ENCODE measurements at regions not wholly inside any gene's neighbourhood (a gene's known extent, or its start where the extent isn't known, plus 50 kb on each side); places are given as distances from the start of the nearest gene placed in this dataset.

DNA sequence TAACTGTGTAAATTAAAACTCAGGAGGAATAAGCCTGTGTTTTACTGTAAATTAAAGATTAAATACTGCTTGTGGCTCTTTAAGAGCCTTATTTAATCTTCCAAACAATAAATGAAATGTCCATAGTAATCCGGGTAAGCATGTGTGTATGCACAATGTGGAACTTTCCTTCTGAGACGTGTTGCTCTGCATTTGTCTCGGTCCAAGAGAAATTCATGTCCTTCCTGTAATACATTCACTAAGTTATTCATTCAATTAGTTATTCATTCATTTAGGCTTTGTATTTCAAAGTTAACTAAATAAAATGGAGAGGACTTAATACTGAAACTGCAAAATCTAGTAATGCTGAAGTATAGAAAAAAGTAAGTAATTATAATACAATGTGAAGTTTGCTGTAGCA lies 2728.8 kb downstream of the PCDH7 start:
- H3K27me3 ChIP-seq (replicated peaks; ENCODE audit: insufficient read depth), result no peaks in the 10 kb centered on the region
- H3K9me3 ChIP-seq, result no peaks in the 10 kb centered on the region
- no peak for DNase-seq (ENCODE audit: low spot score)
- H3K36me3 ChIP-seq, result no peaks in the 10 kb centered on the region
- H3K4me3 ChIP-seq, result no peak overlapping the region
- intact Hi-C loops (cut with DNase I), result no loop called here
- no peak overlapping the region for H3K27ac ChIP-seq
- no peaks in the 10 kb centered on the region for H3K4me1 ChIP-seq (replicated peaks)
- 81% methylated on average over 3 of the region's 3 CpGs for WGBS
- no peak for TF ChIP-seq POLR2AphosphoS5 (IDR thresholded peaks at IDR 0.05)
- TF ChIP-seq POLR2A (IDR thresholded peaks at IDR 0.05), result no peak
- TF ChIP-seq, protein P1, sequence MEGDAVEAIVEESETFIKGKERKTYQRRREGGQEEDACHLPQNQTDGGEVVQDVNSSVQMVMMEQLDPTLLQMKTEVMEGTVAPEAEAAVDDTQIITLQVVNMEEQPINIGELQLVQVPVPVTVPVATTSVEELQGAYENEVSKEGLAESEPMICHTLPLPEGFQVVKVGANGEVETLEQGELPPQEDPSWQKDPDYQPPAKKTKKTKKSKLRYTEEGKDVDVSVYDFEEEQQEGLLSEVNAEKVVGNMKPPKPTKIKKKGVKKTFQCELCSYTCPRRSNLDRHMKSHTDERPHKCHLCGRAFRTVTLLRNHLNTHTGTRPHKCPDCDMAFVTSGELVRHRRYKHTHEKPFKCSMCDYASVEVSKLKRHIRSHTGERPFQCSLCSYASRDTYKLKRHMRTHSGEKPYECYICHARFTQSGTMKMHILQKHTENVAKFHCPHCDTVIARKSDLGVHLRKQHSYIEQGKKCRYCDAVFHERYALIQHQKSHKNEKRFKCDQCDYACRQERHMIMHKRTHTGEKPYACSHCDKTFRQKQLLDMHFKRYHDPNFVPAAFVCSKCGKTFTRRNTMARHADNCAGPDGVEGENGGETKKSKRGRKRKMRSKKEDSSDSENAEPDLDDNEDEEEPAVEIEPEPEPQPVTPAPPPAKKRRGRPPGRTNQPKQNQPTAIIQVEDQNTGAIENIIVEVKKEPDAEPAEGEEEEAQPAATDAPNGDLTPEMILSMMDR (IDR thresholded peaks at IDR 0.05), result no peak

DNA sequence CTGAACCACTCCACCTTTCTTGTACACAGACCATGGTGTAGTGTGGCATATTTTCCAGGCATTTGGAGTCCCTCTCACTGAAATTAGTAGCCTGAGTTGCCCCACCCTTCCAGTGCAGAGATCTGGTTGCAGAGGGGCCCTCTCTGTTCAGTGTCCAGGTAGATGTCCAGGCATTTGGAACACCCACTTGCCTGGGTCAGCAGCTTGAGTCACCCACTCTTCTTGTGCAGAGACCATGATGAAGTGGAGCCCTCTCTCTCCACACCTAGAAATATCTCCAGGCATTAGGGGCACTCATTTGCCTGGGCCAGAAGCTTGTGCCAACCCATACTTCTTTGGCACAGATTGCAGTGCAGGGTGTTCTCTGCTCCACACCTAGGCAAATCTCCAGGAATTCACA lies 2733.3 kb downstream of the PCDH7 start:
- intact Hi-C loops (cut with DNase I), result no loop called here

DNA sequence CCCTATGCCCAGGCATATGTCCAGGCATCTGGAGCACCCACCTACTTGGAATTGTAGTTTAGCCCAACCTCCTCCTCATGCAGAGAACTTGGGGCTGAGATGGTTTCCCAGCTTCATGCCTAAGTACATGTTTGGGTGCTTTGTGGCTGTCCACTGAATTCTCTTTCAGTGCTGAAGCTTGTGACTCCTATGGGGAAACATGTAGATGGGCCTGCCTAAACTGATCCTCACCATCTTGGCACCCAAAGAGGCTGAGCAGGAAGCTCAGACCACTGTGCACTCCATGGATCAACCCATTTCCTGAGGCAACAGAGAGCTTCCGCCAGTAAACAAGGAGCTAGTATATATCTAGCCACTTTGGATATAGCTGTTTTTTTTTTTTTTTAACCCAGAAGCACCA lies 2733.7 kb downstream of the PCDH7 start:
- Histone ChIP-seq H3K27ac (no peak overlapping the region), H3K4me3 (no peak overlapping the region), H3K4me1 (replicated peaks) (no peaks in the 10 kb centered on the region), H3K9me3 (no peaks in the 10 kb centered on the region), H3K36me3 (no peaks in the 10 kb centered on the region), H3K27me3 (replicated peaks; ENCODE audit: insufficient read depth) (no peaks in the 10 kb centered on the region)
- WGBS, result 86% methylated on average over 1 of the region's 1 CpG
- no peak for TF ChIP-seq POLR2AphosphoS5 (IDR thresholded peaks at IDR 0.05)
- TF ChIP-seq POLR2A (IDR thresholded peaks at IDR 0.05), result no peak
- TF ChIP-seq, protein P1 (IDR thresholded peaks at IDR 0.05), result no peak
- intact Hi-C loops (cut with DNase I), result no loop called here
- DNase-seq (ENCODE audit: low spot score), result no peak

More for the DNA sequence above, 2733.3 kb downstream of the PCDH7 start:
- no peak for TF ChIP-seq POLR2A (IDR thresholded peaks at IDR 0.05)
- TF ChIP-seq, protein P1 (IDR thresholded peaks at IDR 0.05), result no peak
- no peak for TF ChIP-seq POLR2AphosphoS5 (IDR thresholded peaks at IDR 0.05)
- no peaks in the 10 kb centered on the region for H3K4me1 ChIP-seq (replicated peaks)
- H3K27me3 ChIP-seq (replicated peaks; ENCODE audit: insufficient read depth), result no peaks in the 10 kb centered on the region
- H3K9me3 ChIP-seq, result no peaks in the 10 kb centered on the region
- H3K36me3 ChIP-seq, result no peaks in the 10 kb centered on the region
- H3K4me3 ChIP-seq, result no peak overlapping the region
- H3K27ac ChIP-seq, result no peak overlapping the region
- DNase-seq (ENCODE audit: low spot score), result no peak

DNA sequence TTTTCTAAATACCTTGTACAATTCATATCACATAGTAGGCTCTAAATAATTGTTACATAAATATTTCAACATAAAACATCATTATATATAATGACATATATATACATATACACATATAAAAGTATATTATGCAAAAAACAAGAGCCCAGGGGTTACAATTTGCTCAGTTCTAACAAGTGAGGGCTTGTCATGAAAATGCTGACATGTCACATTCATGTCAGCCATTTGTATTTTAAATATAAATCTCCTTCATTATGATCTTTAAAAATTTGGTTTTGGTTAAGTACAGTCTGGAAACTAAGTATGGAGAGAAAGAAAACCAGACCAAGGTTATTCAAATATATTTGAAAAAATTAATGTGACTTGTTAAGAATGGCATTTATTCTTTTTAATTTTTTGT lies 2745.4 kb downstream of the PCDH7 start:
- TF ChIP-seq POLR2AphosphoS5 (IDR thresholded peaks at IDR 0.05), result no peak
- TF ChIP-seq, protein P1 (IDR thresholded peaks at IDR 0.05), result no peak
- TF ChIP-seq POLR2A (IDR thresholded peaks at IDR 0.05), result no peak
- Histone ChIP-seq H3K9me3 (no peaks in the 10 kb centered on the region), H3K27me3 (replicated peaks; ENCODE audit: insufficient read depth) (no peaks in the 10 kb centered on the region), H3K4me3 (no peak overlapping the region), H3K36me3 (no peaks in the 10 kb centered on the region), H3K4me1 (replicated peaks) (no peaks in the 10 kb centered on the region), H3K27ac (no peak overlapping the region)
- intact Hi-C loops (cut with DNase I), result no loop called here
- no peak for DNase-seq (ENCODE audit: low spot score)

DNA sequence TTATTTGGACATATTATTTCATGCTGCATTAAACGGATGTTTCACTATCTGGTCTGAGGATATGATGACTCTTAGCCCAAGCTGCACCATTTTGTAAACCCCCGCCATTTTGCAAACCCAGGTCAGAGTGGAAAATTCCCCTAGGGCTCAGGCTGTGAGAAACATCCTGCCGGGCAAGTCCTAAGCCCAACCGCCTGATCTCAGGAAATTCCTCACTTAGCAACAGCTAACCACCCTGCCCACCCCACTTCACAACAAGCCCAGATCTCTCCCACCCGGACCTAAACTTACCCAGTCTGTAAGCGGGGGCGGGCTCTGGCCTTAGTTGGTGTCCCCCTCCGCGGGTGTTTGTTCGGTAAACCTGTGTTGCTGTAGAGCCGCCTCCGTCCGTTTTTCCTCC lies 2747.1 kb downstream of the PCDH7 start:
- TF ChIP-seq, protein P1 (IDR thresholded peaks at IDR 0.05), result no peak
- no peak for TF ChIP-seq POLR2AphosphoS5 (IDR thresholded peaks at IDR 0.05)
- no peak for TF ChIP-seq POLR2A (IDR thresholded peaks at IDR 0.05)
- no peak overlapping the region for H3K27ac ChIP-seq
- DNase-seq (ENCODE audit: low spot score), result no peak
- no peaks in the 10 kb centered on the region for H3K9me3 ChIP-seq
- H3K36me3 ChIP-seq, result no peaks in the 10 kb centered on the region
- WGBS, result 86% methylated on average over 13 of the region's 13 CpGs
- H3K27me3 ChIP-seq (replicated peaks; ENCODE audit: insufficient read depth), result no peaks in the 10 kb centered on the region
- no peak overlapping the region for H3K4me3 ChIP-seq
- H3K4me1 ChIP-seq (replicated peaks), result no peaks in the 10 kb centered on the region
- intact Hi-C loops (cut with DNase I), result no loop called here
